Stimulated activated CD4-positive, alpha-beta T cell treated with anti-CD3 and anti-CD28 coated beads, Interleukin-4, amount 100 ng/mL, for 48 hours (primary cell): ENCODE measurements at regions not wholly inside any gene's neighbourhood (a gene's known extent, or its start where the extent isn't known, plus 50 kb on each side); places are given as distances from the start of the nearest gene placed in this dataset.

Experiments used
- DNase-seq, 2 donors: peaks; one replicate each; pipeline ENCODE4 v3.0.0-alpha.2; 2020; ENCODE audit warnings: low read depth in 2 of 2

DNA sequence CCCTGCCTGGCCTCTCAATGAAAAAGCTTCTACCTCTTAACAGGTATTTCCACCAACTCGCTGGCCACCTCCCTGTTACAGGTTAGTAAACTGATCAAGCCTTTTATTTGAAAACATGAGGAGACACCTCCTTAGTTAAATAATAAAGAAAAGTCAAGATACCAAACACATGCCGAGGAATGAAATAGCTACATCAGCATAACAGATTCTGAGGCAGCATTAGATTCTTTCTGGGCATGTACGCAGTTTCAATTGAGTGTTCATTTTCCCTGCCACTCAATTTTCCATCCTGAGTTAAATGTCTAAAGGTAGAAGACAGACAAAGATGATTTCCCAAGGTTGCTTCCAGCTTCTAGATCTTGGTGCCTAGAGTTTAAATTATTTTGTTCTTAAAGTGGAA, 250.5 kb upstream of the LRTM1 start:
- DNase-seq, result no peak

- DNase-seq, result no peak
These were observed 249.9 kb upstream of the LRTM1 start for GRCh38 chr3:55177749-55178148.

DNA sequence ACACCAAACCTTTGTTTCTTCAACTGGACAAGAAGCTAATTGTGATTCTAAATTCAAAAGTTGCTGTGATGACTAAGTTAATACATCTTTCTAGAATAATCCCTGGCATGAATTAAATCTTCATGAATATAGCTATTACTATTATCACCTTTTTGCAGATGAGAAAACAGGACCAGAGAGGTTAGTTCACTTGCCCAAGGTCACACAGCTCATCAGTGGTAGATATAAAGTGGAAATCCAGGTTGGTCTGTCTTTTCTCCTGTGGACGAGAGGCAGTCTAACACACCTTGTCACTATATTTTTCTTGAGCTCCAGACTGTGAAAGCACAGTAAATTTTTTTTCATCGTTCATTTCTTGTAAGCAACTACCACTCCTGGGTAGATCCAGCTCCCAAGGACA, 247.6 kb upstream of the LRTM1 start:
- no peak for DNase-seq

- no peak for DNase-seq
These were observed 246.9 kb upstream of the LRTM1 start for GRCh38 chr3:55174747-55175146.

DNA sequence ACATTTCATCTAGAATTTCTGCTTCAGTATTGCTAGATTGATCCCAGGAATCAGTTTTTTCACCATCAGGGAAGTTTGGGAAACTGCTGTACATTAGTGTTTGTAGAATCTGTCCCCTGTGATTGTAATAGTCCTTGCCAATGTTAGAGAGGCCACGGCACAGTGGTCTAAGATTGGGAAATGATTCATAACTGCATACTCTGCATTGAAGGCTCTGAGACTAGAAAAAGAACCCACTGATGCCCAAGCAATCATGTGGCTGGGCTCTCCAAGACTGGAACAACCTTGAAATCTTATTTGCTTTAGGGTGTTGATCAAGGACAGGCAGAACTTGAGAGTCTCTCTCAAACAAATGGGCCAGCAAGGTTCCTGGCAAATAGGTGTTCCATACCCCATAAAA, 245.6 kb upstream of the LRTM1 start:
- DNase-seq, result no peak

DNA sequence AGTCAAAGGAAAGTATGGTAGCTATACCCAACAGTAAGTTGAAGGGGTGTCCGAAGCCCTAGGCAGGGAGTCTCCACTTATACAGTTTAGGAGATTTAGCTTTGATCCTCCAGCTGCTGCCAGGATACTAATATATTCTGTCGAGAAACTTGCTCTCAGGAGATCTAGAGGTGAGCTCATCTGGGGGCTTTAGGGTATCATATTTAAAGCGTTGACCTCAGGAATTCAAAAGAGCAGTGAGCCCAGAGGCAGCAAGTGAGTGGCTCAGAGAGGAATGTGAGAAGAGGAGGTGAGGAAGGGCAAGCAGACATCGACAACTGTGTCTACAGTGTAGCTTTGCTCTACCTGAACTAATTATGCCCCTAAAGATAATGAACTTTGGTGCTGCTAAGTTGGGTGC, 245.1 kb upstream of the LRTM1 start:
- DNase-seq, result no peak

- DNase-seq, result no peak
These were observed 242.6 kb upstream of the LRTM1 start for GRCh38 chr3:55170444-55170843.

DNA sequence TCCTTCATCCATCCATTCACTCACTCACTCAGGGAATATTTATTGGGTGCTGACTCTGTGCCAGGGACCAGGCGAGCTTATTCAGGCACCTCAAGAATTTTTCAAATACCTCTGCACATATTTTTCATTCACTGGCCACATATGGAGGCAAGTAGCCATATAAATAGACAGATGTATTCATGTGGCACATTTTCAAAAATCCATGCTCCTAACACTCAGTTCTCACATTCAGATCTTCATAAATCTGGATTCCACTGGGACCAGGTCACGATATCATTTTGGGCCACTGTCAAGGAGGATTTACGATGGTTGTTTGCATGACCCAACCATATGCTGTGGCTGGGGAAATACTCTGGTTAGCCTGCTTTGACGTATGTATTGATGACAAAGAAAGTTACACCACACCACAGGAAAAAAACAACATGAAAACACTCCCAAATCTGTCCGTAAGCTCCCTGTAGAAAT, 241.8 kb upstream of the LRTM1 start:
- DNase-seq, result no peak

GRCh38 chr3:55169161-55169560, 241.3 kb upstream of the LRTM1 start:
- DNase-seq, result no peak

DNA sequence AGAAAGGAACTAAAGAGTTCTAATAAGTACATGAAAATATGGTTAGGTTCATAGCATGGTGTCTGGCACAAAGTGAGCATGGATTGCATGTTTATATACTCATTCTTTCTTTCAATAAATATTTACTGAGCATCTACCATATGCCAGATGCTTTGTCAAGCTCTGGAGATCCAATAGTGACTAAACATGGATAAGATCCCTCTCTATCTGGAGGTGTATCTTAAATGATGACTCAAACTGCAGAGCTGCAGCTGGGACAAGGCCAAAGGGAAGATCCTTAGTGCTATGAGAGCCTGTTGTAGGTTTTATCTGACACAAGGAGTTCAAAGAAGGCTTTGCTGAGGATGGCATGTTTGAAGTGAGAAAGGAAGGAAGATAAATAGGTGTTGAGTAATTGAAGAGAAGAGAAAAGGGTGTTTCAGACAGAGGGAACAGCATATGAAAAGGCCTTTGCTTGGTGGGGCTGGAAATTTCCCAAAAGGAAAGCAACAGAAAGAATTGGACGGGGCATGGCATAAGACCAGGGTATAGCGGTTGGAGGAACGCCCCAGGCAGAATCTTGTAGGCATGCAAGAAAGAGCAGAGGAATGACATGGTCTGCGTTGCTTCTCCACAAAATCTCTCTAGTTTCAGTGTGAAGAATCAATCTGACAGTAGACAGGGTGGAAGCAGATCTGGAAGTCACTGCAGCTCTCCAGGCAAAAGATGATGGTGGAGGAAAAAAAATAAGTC, 239.9 kb upstream of the LRTM1 start:
- DNase-seq, result no peak

DNA sequence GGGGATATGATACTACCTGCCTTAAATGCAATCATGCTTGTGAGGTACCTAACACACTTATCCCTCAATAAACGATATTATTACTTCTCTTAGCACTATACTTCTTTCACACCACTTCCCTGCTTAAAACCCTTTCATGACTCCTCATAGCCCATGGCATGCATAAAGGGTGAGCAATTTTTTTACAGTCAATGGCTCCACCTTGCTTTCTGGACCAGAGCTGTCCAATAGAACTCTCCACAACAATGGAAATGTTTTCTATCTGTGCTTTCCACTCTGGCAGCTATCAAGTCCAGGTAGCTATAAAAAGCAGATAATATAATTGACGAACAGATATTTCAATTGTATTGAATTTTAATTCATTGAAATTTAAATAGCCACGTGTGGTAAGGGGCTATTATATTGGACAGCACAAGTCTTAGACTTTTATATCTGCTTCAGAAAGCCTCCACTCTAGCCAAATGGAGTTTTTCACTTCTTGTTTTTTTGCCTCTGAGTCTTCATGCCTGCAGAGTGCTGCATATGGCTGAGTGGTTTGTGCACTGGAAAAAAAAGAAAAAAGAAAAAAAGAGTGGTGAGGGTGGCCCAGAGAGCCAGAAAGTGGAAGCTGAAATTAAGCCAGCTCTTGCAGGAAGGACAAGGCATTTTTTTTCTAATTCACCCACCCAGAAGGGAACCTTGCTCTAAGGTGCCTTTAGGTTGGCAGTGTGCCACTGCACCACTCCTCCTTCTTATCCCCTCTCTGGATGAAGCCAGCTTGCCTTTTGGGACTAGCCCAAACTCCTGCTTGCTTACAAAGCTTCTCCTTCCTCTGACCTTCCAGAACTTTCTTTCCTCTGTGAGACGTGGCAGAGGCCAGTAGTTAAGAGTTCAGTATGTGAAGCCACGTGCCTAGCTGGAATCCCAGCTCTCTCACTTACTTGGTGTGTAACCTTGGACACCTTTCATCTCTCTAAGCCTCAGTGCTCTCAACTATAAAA, 239.0 kb upstream of the LRTM1 start:
- DNase-seq, result no peak

DNA sequence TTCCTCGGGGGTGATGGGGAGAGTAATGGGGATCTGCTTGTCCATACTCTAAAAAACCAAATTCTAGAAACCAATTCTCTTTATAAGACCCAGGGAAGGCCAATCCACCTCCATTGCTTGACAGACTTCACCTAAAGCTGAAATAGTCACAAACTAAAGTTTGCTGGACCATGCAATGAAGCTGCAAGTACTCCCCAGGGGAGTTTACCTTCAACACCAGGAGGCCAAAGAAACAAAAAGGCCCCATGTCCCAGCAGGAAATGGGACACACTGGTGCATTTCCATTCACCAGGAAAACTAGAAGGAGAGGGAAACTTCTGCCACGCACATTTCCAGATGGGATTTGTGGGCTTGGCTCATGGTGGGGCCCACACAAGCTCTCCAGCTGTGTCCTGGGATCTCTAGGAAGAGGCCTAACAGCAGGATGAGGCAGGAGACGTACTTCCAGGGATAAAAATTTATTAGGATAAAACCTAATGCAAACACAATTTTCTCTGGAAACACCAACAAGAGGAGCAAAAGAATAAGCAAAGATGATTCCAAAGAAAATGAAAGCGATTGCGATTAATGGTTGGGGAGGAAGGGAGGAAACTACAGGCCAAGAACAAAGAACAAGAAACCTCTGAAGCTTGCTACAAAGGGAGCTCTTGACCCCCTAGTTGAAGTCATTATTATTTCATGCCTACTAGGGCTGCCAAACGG, 238.0 kb upstream of the LRTM1 start:
- no peak for DNase-seq

DNA sequence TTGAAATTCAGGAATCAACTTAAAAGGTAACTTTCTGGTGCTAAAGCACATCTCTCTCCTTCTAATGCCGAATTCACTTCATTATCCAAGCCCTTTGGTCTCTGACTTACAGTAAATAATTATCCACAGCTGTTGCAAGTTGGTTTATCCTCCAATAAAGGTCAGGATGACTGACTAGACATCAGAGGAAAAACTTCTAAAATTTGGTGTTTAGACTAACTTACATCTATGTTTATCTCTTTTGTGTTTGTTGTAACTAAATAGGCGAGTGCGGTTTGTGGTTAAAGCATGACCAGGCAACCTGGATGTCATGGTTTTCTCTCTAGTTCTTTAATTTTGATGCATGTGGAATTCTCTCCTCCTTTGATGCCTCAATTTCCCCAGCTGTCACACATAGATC, 237.4 kb upstream of the LRTM1 start:
- no peak for DNase-seq

GRCh38 chr3:55164876-55165275, 237.0 kb upstream of the LRTM1 start:
- DNase-seq, result no peak

DNA sequence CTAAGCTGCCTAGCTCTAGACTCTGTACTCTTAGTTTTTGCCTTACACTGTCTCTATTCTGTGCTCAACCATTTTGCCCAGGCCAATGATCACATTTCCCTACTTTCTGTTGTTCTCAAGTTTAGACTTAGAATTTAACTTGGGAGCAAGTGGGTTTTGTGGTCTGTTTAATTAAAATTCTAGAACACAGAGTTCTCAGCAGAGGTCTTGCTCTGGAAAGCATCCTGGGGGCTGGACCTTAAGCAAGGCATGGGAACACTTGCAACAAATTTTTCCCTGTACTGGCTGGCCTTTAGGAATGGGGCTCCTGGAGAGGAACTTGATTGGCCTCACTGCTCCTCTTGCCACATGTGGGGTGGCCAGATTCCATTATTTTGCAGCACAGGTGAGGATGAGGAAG, 236.3 kb upstream of the LRTM1 start:
- DNase-seq, result no peak

- DNase-seq, result no peak
These were observed 235.6 kb upstream of the LRTM1 start for GRCh38 chr3:55163421-55163820.

GRCh38 chr3:55162031-55162795, 234.4 kb upstream of the LRTM1 start:
- no peak for DNase-seq

DNA sequence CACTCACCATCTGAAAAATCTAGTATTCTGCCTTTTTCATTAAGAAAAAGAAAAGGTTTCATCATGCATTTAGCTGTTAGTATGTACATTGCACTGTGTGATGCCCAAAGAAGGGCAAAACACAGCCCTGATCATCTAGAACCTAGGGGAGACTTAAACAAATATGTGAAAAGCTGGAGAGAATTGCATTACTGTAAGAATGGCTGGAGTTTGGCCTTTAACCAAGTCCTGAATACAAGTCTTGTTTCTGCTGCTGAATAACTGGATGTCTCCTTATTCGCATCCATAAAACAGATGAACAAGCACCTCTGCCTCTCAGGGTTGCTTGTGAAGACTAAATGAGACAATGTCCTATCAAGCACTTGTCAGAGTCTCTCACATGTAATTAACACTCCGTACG, 233.4 kb upstream of the LRTM1 start:
- DNase-seq, result no peak

- DNase-seq, result no peak
These were observed 232.6 kb upstream of the LRTM1 start for GRCh38 chr3:55160241-55160983.

GRCh38 chr3:55159711-55160110, 231.9 kb upstream of the LRTM1 start:
- DNase-seq, result no peak

- DNase-seq, result no peak
These were observed 231.2 kb upstream of the LRTM1 start for GRCh38 chr3:55159016-55159415.
